ENCODE measurements at regions not wholly inside any gene's neighbourhood (a gene's known extent, or its start where the extent isn't known, plus 50 kb on each side); places are given as distances from the start of the nearest gene placed in this dataset.

- intact Hi-C loops (cut with micrococcal nuclease; ENCODE audit: unreplicated experiment) = no loop called here
- no peaks in the 10 kb centered on the region for H3K36me3 ChIP-seq (ENCODE audit: insufficient read depth, low read length, poor library complexity, severe bottlenecking)
- no peak overlapping the region for H3K27ac ChIP-seq (ENCODE audit: low read depth, low read length, poor library complexity, severe bottlenecking)
- no TSS peak for BruUV-seq (replicated peaks)
- ChIA-PET POLR2A (ENCODE audit: low non-redundant PET) (no interaction called here), CTCF (no interaction called here)
- no peak overlapping the region for H3K4me3 ChIP-seq (ENCODE audit: low read depth, low read length, poor library complexity, severe bottlenecking)
- H3K9me3 ChIP-seq (ENCODE audit: low read depth, low read length, poor library complexity, severe bottlenecking) = peaks cover 28% of the 10 kb centered on the region
- TF ChIP-seq EZH2 (IDR thresholded peaks at IDR 0.05; ENCODE audit: borderline replicate concordance, low read depth, low read length, poor library complexity, severe bottlenecking) = no peak
- TF ChIP-seq CTCF (conservative IDR thresholded peaks at IDR 0.05; ENCODE audit: low read depth, low read length) = no peak
- no peaks in the 10 kb centered on the region for H3K27me3 ChIP-seq (replicated peaks; ENCODE audit: insufficient read depth, low read depth, low read length, poor library complexity)
- DNase-seq (ENCODE audit: low spot score) = no peak
- H3K4me1 ChIP-seq (ENCODE audit: insufficient read depth, low read length, poor library complexity, severe bottlenecking) = no peaks in the 10 kb centered on the region
These were observed 1837.7 kb downstream of the TP53TG3F start for GRCh38 chr16:35296962-35297653.

- CTCF ChIA-PET = no interaction called here
- H3K27me3 ChIP-seq (replicated peaks; ENCODE audit: insufficient read depth, low read depth, low read length, poor library complexity) = no peaks in the 10 kb centered on the region
- no peak for DNase-seq (ENCODE audit: low spot score)
- H3K4me3 ChIP-seq (ENCODE audit: low read depth, low read length, poor library complexity, severe bottlenecking) = no peak overlapping the region
- H3K36me3 ChIP-seq (ENCODE audit: insufficient read depth, low read length, poor library complexity, severe bottlenecking) = no peaks in the 10 kb centered on the region
- H3K4me1 ChIP-seq (ENCODE audit: insufficient read depth, low read length, poor library complexity, severe bottlenecking) = no peaks in the 10 kb centered on the region
- intact Hi-C loops (cut with micrococcal nuclease; ENCODE audit: unreplicated experiment) = no loop called here
- TF ChIP-seq EZH2 (IDR thresholded peaks at IDR 0.05; ENCODE audit: borderline replicate concordance, low read depth, low read length, poor library complexity, severe bottlenecking) (no peak), CTCF (conservative IDR thresholded peaks at IDR 0.05; ENCODE audit: low read depth, low read length) (no peak)
- no peak overlapping the region for H3K27ac ChIP-seq (ENCODE audit: low read depth, low read length, poor library complexity, severe bottlenecking)
- POLR2A ChIA-PET (ENCODE audit: low non-redundant PET) = no interaction called here
- BruUV-seq (replicated peaks) = no TSS peak
- peaks cover 31% of the 10 kb centered on the region for H3K9me3 ChIP-seq (ENCODE audit: low read depth, low read length, poor library complexity, severe bottlenecking)
These were observed 1839.2 kb downstream of the TP53TG3F start for GRCh38 chr16:35298460-35299243.

- TF ChIP-seq CTCF (conservative IDR thresholded peaks at IDR 0.05; ENCODE audit: low read depth, low read length) = no peak
- TF ChIP-seq EZH2 (IDR thresholded peaks at IDR 0.05; ENCODE audit: borderline replicate concordance, low read depth, low read length, poor library complexity, severe bottlenecking) = no peak
These were observed 1843.4 kb downstream of the TP53TG3F start for GRCh38 chr16:35302859-35303258.

More at GRCh38 chr16:35302859-35303258, 1843.4 kb downstream of the TP53TG3F start:
- H3K9me3 ChIP-seq (ENCODE audit: low read depth, low read length, poor library complexity, severe bottlenecking) = peaks cover 46% of the 10 kb centered on the region
- no peaks in the 10 kb centered on the region for H3K27me3 ChIP-seq (replicated peaks; ENCODE audit: insufficient read depth, low read depth, low read length, poor library complexity)
- intact Hi-C loops (cut with micrococcal nuclease; ENCODE audit: unreplicated experiment) = loop anchor here (10.0 kb wide), 1 partner anchor 48 kb away; no protein-coding TSS in a partner anchor
- no peaks in the 10 kb centered on the region for H3K36me3 ChIP-seq (ENCODE audit: insufficient read depth, low read length, poor library complexity, severe bottlenecking)
- no peaks in the 10 kb centered on the region for H3K4me1 ChIP-seq (ENCODE audit: insufficient read depth, low read length, poor library complexity, severe bottlenecking)
- no TSS peak for BruUV-seq (replicated peaks)
- POLR2A ChIA-PET (ENCODE audit: low non-redundant PET) = no interaction called here
- CTCF ChIA-PET = no interaction called here
- no peak overlapping the region for H3K4me3 ChIP-seq (ENCODE audit: low read depth, low read length, poor library complexity, severe bottlenecking)
- no peak overlapping the region for H3K27ac ChIP-seq (ENCODE audit: low read depth, low read length, poor library complexity, severe bottlenecking)
- DNase-seq (ENCODE audit: low spot score) = no peak
